PFSK-1 (cell line): ENCODE measurements at regions not wholly inside any gene's neighbourhood (a gene's known extent, or its start where the extent isn't known, plus 50 kb on each side); places are given as distances from the start of the nearest gene placed in this dataset.

Source experiments
- POLR2AphosphoS5 ChIP-seq: IDR thresholded peaks from 2 replicates; pipeline ENCODE4 v1.6.1; 2012; ENCODE audit warnings: low read depth, mild to moderate bottlenecking, control low read depth, low read length, moderate library complexity
- REST ChIP-seq, 2 experiments: IDR thresholded peaks; 2 replicates each; pipeline versions ENCODE4 v1.6.1 to v1.8.0; 2011 to 2012; ENCODE audit warnings: low read depth in 2 of 2, low read length in 2 of 2, control low read depth in 1 of 2, inconsistent platforms in 1 of 2, mild to moderate bottlenecking in 1 of 2, moderate library complexity in 1 of 2; ENCODE audit not compliant: insufficient read depth in 1 of 2

GRCh38 chr12:77493302-77494168, 337.2 kb upstream of the NAV3 start:
- no peak for TF ChIP-seq REST (IDR thresholded peaks at IDR 0.05; ENCODE audit: insufficient read depth in 1 of 2, low read depth in 2 of 2, low read length in 2 of 2)
- TF ChIP-seq POLR2AphosphoS5, result no peak
